GM18519 (cell line): ENCODE measurements at regions not wholly inside any gene's neighbourhood (a gene's known extent, or its start where the extent isn't known, plus 50 kb on each side); places are given as distances from the start of the nearest gene placed in this dataset.

Experiments
- ATAC-seq: cut with Tn5 transposase; IDR thresholded peaks from one replicate; pipeline ENCODE4 v1.9.1; 2021; ENCODE audit warnings: mild to moderate bottlenecking, moderate library complexity; ENCODE audit not compliant: unreplicated experiment, low FRiP score

GRCh38 chr20:52530571-52530970 is 339.0 kb upstream of the ZFP64 start:
- ATAC-seq: no peak

GRCh38 chr20:52529826-52530225 is 338.2 kb upstream of the ZFP64 start:
- no peak for ATAC-seq

GRCh38 chr20:52524861-52525260 is 333.3 kb upstream of the ZFP64 start:
- ATAC-seq: no peak

- ATAC-seq: peak; percentile 49
Measured at GRCh38 chr20:52518735-52519134, 327.2 kb upstream of the ZFP64 start.

- no peak for ATAC-seq
Measured at GRCh38 chr20:52515877-52516276, 324.3 kb upstream of the ZFP64 start.

- ATAC-seq: no peak
Measured at GRCh38 chr20:52500157-52500556, 308.6 kb upstream of the ZFP64 start.

GRCh38 chr20:52497731-52498130 is 306.2 kb upstream of the ZFP64 start:
- no peak for ATAC-seq

GRCh38 chr20:52496191-52496590 is 304.6 kb upstream of the ZFP64 start:
- ATAC-seq: no peak

GRCh38 chr20:52494244-52494643 is 302.7 kb upstream of the ZFP64 start:
- no peak for ATAC-seq

GRCh38 chr20:52493171-52493721 is 301.7 kb upstream of the ZFP64 start:
- no peak for ATAC-seq

GRCh38 chr20:52490711-52491430 is 299.3 kb upstream of the ZFP64 start:
- no peak for ATAC-seq

GRCh38 chr20:52484438-52484837 is 292.9 kb upstream of the ZFP64 start:
- ATAC-seq: no peak

- ATAC-seq: no peak
Measured at GRCh38 chr20:52483382-52483781, 291.8 kb upstream of the ZFP64 start.

- no peak for ATAC-seq
Measured at GRCh38 chr20:52482044-52482443, 290.5 kb upstream of the ZFP64 start.

GRCh38 chr20:52481443-52481842 is 289.9 kb upstream of the ZFP64 start:
- no peak for ATAC-seq

GRCh38 chr20:52476074-52476750 is 284.6 kb upstream of the ZFP64 start:
- no peak for ATAC-seq

GRCh38 chr20:52473186-52473585 is 281.6 kb upstream of the ZFP64 start:
- no peak for ATAC-seq

- no peak for ATAC-seq
Measured at GRCh38 chr20:52470561-52470960, 279.0 kb upstream of the ZFP64 start.

- ATAC-seq: no peak
Measured at GRCh38 chr20:52469128-52469527, 277.5 kb upstream of the ZFP64 start.

- no peak for ATAC-seq
Measured at GRCh38 chr20:52465991-52466390, 274.4 kb upstream of the ZFP64 start.

GRCh38 chr20:52461582-52461981 is 270.0 kb upstream of the ZFP64 start:
- ATAC-seq: no peak

- no peak for ATAC-seq
Measured at GRCh38 chr20:52459150-52459549, 267.6 kb upstream of the ZFP64 start.
